ENCODE measurements at regions not wholly inside any gene's neighbourhood (a gene's known extent, or its start where the extent isn't known, plus 50 kb on each side); places are given as distances from the start of the nearest gene placed in this dataset.

DNA sequence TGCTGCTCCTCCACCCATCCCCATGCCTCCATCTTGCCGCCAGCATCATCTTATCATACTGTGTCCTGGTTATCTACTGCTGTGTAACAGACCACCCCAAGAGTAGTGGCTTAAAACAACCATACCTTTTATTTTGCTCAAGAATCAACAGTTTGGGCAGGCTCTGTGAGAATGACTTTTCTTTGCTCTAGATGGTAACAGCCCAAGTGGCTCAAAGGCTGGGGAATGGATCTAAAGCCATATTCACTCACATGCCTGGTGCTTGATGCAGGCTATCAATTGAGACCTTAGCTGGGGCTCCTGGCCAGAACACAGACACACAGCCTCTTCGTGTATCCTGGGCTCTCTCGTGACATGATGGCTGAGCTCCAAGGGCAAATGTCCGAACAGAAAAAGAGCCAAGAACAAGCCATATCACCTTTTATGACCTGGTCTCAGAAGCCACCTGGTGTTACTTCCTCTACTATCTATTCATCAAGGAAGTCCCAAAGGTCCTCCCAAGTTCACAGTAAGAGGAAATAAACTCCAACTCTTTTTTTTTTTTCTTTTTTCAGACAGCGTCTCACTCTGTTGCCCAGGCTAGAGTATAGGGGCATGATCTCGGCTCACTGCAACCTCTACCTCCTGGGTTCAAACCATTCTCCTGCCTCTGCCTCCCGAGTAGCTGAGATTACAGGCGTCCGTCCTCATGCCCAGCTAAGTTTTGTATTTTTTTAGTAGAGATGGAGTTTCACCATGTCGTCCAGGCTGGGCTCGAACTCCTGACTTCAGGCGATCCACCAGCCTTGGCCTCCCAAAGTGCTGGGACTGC is 159.3 kb upstream of the JARID2 start:
- Histone ChIP-seq H3K9me3 (ENCODE audit: low read depth, low read length) (no peaks in the 10 kb centered on the region), H4K20me1 (ENCODE audit: insufficient read depth, low read length) (no peaks in the 10 kb centered on the region), H3K4me2 (ENCODE audit: insufficient read depth, low read length) (no peak overlapping the region), H3K79me2 (ENCODE audit: insufficient read depth, low read length) (no peaks in the 10 kb centered on the region), H3K27ac (ENCODE audit: low read depth, low read length) (no peak overlapping the region), H3K4me3 (ENCODE audit: insufficient read depth, low read length) (no peak overlapping the region), H3K36me3 (ENCODE audit: insufficient read depth, low read length) (no peaks in the 10 kb centered on the region), H3K27me3 (ENCODE audit: insufficient read depth, low read length) (no peaks in the 10 kb centered on the region), H2AFZ (ENCODE audit: low read length) (no peak overlapping the region), H3K4me1 (ENCODE audit: insufficient read depth, low read length) (no peaks in the 10 kb centered on the region)
- no peak for DNase-seq (ENCODE audit: insufficient read length, low spot score, missing footprints)
- TF ChIP-seq, protein P1, sequence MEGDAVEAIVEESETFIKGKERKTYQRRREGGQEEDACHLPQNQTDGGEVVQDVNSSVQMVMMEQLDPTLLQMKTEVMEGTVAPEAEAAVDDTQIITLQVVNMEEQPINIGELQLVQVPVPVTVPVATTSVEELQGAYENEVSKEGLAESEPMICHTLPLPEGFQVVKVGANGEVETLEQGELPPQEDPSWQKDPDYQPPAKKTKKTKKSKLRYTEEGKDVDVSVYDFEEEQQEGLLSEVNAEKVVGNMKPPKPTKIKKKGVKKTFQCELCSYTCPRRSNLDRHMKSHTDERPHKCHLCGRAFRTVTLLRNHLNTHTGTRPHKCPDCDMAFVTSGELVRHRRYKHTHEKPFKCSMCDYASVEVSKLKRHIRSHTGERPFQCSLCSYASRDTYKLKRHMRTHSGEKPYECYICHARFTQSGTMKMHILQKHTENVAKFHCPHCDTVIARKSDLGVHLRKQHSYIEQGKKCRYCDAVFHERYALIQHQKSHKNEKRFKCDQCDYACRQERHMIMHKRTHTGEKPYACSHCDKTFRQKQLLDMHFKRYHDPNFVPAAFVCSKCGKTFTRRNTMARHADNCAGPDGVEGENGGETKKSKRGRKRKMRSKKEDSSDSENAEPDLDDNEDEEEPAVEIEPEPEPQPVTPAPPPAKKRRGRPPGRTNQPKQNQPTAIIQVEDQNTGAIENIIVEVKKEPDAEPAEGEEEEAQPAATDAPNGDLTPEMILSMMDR (IDR thresholded peaks at IDR 0.05; ENCODE audit: extremely low read depth, low read depth, low read length) = no peak

DNA sequence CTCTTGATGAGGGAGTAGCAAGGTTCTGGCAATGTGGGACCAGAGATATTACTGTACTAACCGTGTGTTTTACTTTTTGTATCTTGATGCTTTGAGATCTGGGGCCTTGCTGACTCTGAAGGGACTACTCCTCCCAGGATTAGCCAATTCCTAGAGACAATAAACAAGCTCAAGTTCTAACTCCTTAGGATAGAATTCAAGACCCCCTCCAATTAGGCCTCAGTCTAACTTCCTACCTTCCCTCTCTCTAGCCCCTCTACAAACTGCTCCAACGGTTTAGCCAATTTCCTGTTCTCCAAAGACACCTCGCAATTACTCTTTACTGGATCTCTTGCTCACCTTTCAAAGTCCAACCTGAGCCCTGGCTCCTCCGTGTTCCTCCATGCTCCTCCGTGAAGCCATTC is 158.7 kb upstream of the JARID2 start:
- TF ChIP-seq, protein P1 (IDR thresholded peaks at IDR 0.05; ENCODE audit: extremely low read depth, low read depth, low read length) = no peak
- no peaks in the 10 kb centered on the region for H3K4me1 ChIP-seq (ENCODE audit: insufficient read depth, low read length)
- no peaks in the 10 kb centered on the region for H3K36me3 ChIP-seq (ENCODE audit: insufficient read depth, low read length)
- no peaks in the 10 kb centered on the region for H3K9me3 ChIP-seq (ENCODE audit: low read depth, low read length)
- no peak overlapping the region for H3K4me2 ChIP-seq (ENCODE audit: insufficient read depth, low read length)
- H3K79me2 ChIP-seq (ENCODE audit: insufficient read depth, low read length) = no peaks in the 10 kb centered on the region
- H3K27me3 ChIP-seq (ENCODE audit: insufficient read depth, low read length) = no peaks in the 10 kb centered on the region
- no peak overlapping the region for H3K27ac ChIP-seq (ENCODE audit: low read depth, low read length)
- no peaks in the 10 kb centered on the region for H4K20me1 ChIP-seq (ENCODE audit: insufficient read depth, low read length)
- H3K4me3 ChIP-seq (ENCODE audit: insufficient read depth, low read length) = no peak overlapping the region
- DNase-seq (ENCODE audit: insufficient read length, low spot score, missing footprints) = no peak
- H2AFZ ChIP-seq (ENCODE audit: low read length) = no peak overlapping the region

DNA sequence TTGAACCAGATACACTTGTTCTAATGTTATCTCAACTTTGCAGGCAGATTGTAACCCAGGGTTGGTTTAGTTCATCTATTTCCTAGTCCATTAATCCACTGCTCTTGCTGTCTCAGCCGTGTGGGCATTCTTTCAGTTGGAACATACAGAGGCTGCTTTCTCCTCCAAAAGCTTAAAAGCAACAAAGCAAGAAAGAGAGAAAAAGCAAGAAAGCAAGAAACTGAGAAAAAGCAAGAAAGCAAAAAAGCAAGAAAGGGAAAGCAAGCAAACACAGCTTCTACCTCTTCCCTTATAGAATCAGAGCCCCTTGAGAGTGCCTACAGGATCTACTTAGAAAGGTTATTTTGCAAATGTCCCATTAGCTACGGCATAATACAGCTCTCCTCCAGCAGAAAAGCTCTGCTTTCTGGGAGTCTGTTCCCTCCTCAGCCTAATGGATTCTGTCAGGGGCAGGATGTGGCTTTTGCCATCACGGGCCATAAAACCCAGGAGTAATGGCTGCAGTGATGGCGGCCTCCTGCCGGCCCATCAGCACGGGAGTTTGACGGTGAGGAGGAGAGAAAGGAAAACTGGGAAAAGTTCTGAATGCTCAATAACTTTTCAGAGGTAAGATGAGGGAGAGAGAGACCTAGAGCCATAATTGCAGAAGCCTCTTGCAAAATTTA is 156.8 kb upstream of the JARID2 start:
- no peaks in the 10 kb centered on the region for H3K36me3 ChIP-seq (ENCODE audit: insufficient read depth, low read length)
- no peaks in the 10 kb centered on the region for H3K27me3 ChIP-seq (ENCODE audit: insufficient read depth, low read length)
- DNase-seq (ENCODE audit: insufficient read length, low spot score, missing footprints) = no peak
- H4K20me1 ChIP-seq (ENCODE audit: insufficient read depth, low read length) = no peaks in the 10 kb centered on the region
- H3K9me3 ChIP-seq (ENCODE audit: low read depth, low read length) = no peaks in the 10 kb centered on the region
- no peak overlapping the region for H3K27ac ChIP-seq (ENCODE audit: low read depth, low read length)
- H2AFZ ChIP-seq (ENCODE audit: low read length) = peak overlapping the region; percentile 22
- H3K4me2 ChIP-seq (ENCODE audit: insufficient read depth, low read length) = no peak overlapping the region
- TF ChIP-seq, protein P1 (IDR thresholded peaks at IDR 0.05; ENCODE audit: extremely low read depth, low read depth, low read length) = no peak
- H3K4me3 ChIP-seq (ENCODE audit: insufficient read depth, low read length) = no peak overlapping the region
- no peaks in the 10 kb centered on the region for H3K79me2 ChIP-seq (ENCODE audit: insufficient read depth, low read length)
- no peaks in the 10 kb centered on the region for H3K4me1 ChIP-seq (ENCODE audit: insufficient read depth, low read length)

DNA sequence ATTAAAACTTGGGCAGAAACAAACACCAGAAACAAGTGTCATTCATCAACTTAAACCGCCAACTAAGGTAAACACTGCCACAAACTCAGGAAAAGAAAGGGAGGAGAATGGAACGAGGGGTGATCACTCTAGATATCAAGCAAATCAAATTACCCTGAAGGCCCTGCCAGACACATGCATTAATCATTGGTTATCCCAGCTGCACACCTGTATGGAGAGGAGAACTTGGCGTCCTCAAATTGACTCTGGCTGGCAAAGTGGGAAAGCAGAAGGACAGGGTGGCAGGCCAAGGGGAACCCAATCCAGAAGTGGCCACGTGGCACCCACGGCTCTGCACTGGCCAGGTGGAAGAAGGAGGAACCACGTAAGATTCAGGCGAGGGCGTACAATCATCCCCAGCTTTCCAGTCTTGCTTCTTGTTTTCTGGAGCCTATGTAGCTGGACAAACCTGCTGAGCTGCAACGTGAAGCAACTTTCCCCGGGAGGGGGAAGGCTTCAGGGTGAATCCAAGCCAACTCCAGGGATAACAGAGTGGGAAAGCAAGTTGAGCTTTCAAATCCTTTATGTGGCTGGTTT is 156.2 kb upstream of the JARID2 start:
- Histone ChIP-seq H3K36me3 (ENCODE audit: insufficient read depth, low read length) (no peaks in the 10 kb centered on the region), H3K4me3 (ENCODE audit: insufficient read depth, low read length) (no peak overlapping the region), H3K4me1 (ENCODE audit: insufficient read depth, low read length) (no peaks in the 10 kb centered on the region), H3K9me3 (ENCODE audit: low read depth, low read length) (no peaks in the 10 kb centered on the region), H3K27ac (ENCODE audit: low read depth, low read length) (no peak overlapping the region), H3K27me3 (ENCODE audit: insufficient read depth, low read length) (no peaks in the 10 kb centered on the region), H4K20me1 (ENCODE audit: insufficient read depth, low read length) (no peaks in the 10 kb centered on the region), H2AFZ (ENCODE audit: low read length) (no peak overlapping the region), H3K4me2 (ENCODE audit: insufficient read depth, low read length) (no peak overlapping the region), H3K79me2 (ENCODE audit: insufficient read depth, low read length) (no peaks in the 10 kb centered on the region)
- TF ChIP-seq, protein P1 (IDR thresholded peaks at IDR 0.05; ENCODE audit: extremely low read depth, low read depth, low read length) = no peak
- no peak for DNase-seq (ENCODE audit: insufficient read length, low spot score, missing footprints)
